PC-9 (cell line): ENCODE measurements at regions not wholly inside any gene's neighbourhood (a gene's known extent, or its start where the extent isn't known, plus 50 kb on each side); places are given as distances from the start of the nearest gene placed in this dataset.

Experiments
- BruUV-seq: library from RNA; stranded (reverse); fragments of 400-500 nt; replicated peaks from 2 replicates; lab custom pipeline; 2021; lab: Mats Ljungman, UMichigan
- CTCF ChIA-PET: fragments of 300-600 bp; sonication (Branson Sonifier 250); formaldehyde crosslinking; loops from one replicate; lab custom pipeline; 2022; ENCODE audit warnings: antibody characterized with exemption; lab: Charles Lee
- POLR2A ChIA-PET: fragments of 300-600 bp; sonication (Branson Sonifier 250); formaldehyde crosslinking; loops from one replicate; lab custom pipeline; 2022; ENCODE audit warnings: antibody characterized with exemption; ENCODE audit not compliant: unreplicated experiment; lab: Charles Lee
- DNase-seq, 2 experiments: peaks; one replicate each; pipeline versions ENCODE4 v3.0.0 to v3.0.0-alpha.2; 2015 to 2022; ENCODE audit warnings: mixed read lengths in 1 of 2
- H2AFZ ChIP-seq: fragments of 200-600 bp; sonication (generic); 2 replicates; pipeline ENCODE4 v1.8.1; 2017; ENCODE audit warnings: antibody characterized with exemption
- H3F3A ChIP-seq: fragments of 200-600 bp; sonication (generic); 2 replicates; pipeline ENCODE4 v1.8.1; 2017; ENCODE audit warnings: antibody characterized with exemption, mild to moderate bottlenecking, low read depth; ENCODE audit not compliant: insufficient read depth
- H3K27ac ChIP-seq: fragments of 200-600 bp; sonication (generic); 2 replicates; pipeline ENCODE4 v1.6.1; 2016; ENCODE audit warnings: mixed run types
- H3K27me3 ChIP-seq: fragments of 200-600 bp; sonication (generic); 2 replicates; pipeline ENCODE4 v1.6.1; 2016; ENCODE audit warnings: low read depth, mixed run types; ENCODE audit not compliant: insufficient read depth
- H3K36me3 ChIP-seq: fragments of 200-600 bp; sonication (generic); 2 replicates; pipeline ENCODE4 v1.6.1; 2016; ENCODE audit warnings: low read depth, mixed run types
- H3K4me1 ChIP-seq: fragments of 200-600 bp; sonication (generic); replicated peaks from 2 replicates; pipeline ENCODE4 v1.6.1; 2016; ENCODE audit warnings: mixed run types; ENCODE audit not compliant: insufficient read depth
- H3K4me2 ChIP-seq: fragments of 200-600 bp; sonication (generic); 2 replicates; pipeline ENCODE4 v1.6.1; 2017; ENCODE audit warnings: mixed run types
- H3K4me3 ChIP-seq: fragments of 200-600 bp; sonication (generic); 2 replicates; pipeline ENCODE4 v1.6.1; 2016; ENCODE audit warnings: mixed run types
- H3K79me2 ChIP-seq: fragments of 200-600 bp; sonication (generic); 2 replicates; pipeline ENCODE4 v1.6.1; 2017; ENCODE audit warnings: low read depth, mixed run types
- H3K9me2 ChIP-seq: fragments of 200-600 bp; sonication (generic); 2 replicates; pipeline ENCODE4 v1.8.1; 2017; ENCODE audit warnings: mild to moderate bottlenecking; ENCODE audit not compliant: insufficient read depth
- H3K9me3 ChIP-seq: fragments of 200-600 bp; sonication (generic); 2 replicates; pipeline ENCODE4 v1.8.1; 2016; ENCODE audit warnings: low read depth; ENCODE audit not compliant: insufficient read depth
- H4K20me1 ChIP-seq: fragments of 200-600 bp; sonication (generic); 2 replicates; pipeline ENCODE4 v1.8.1; 2017; ENCODE audit not compliant: insufficient read depth
- CTCF ChIP-seq: fragments of 200-600 bp; sonication (generic); conservative IDR thresholded peaks from 2 replicates; pipeline ENCODE4 v1.6.1; 2017; ENCODE audit warnings: mixed run types, antibody characterized with exemption, mild to moderate bottlenecking, moderate library complexity
- EZH2 ChIP-seq: fragments of 200-600 bp; sonication (generic); IDR thresholded peaks from 2 replicates; pipeline ENCODE4 v1.8.0; 2017; ENCODE audit warnings: antibody characterized with exemption, low read depth
- intact Hi-C: fragments of 100-400 bp; cut with micrococcal nuclease; formaldehyde crosslinking; loops from one replicate; pipeline ENCODE4 v1.10.0; 2022; ENCODE audit not compliant: unreplicated experiment

GRCh38 chr4:97457253-97457652, 686.0 kb downstream of the STPG2 start:
- no peak overlapping the region for H3K4me3 ChIP-seq
- TF ChIP-seq CTCF: no peak
- no peak for TF ChIP-seq EZH2
- no peaks in the 10 kb centered on the region for H3K36me3 ChIP-seq
- H3K9me3 ChIP-seq: no peaks in the 10 kb centered on the region
- ChIA-PET CTCF (no interaction called here), POLR2A (no interaction called here)
- H4K20me1 ChIP-seq: no peaks in the 10 kb centered on the region
- no peaks in the 10 kb centered on the region for H3K9me2 ChIP-seq
- H3K4me2 ChIP-seq: no peak overlapping the region
- no peak for DNase-seq
- no peak overlapping the region for H3K27ac ChIP-seq
- H3K27me3 ChIP-seq: no peaks in the 10 kb centered on the region
- no peaks in the 10 kb centered on the region for H3K4me1 ChIP-seq
- no peak overlapping the region for H2AFZ ChIP-seq
- no TSS peak for BruUV-seq
- intact Hi-C loops: no loop called here
- no peaks in the 10 kb centered on the region for H3K79me2 ChIP-seq
- H3F3A ChIP-seq: no peaks in the 10 kb centered on the region

- Histone ChIP-seq H3F3A (no peaks in the 10 kb centered on the region), H3K4me1 (no peaks in the 10 kb centered on the region), H2AFZ (no peak overlapping the region), H3K79me2 (no peaks in the 10 kb centered on the region), H3K4me2 (no peak overlapping the region), H3K27ac (no peak overlapping the region), H3K36me3 (no peaks in the 10 kb centered on the region), H3K27me3 (no peaks in the 10 kb centered on the region), H3K9me3 (no peaks in the 10 kb centered on the region), H4K20me1 (no peaks in the 10 kb centered on the region), H3K9me2 (no peaks in the 10 kb centered on the region), H3K4me3 (no peak overlapping the region)
- TF ChIP-seq EZH2 (no peak), CTCF (no peak)
- ChIA-PET CTCF (no interaction called here), POLR2A (no interaction called here)
- no TSS peak for BruUV-seq
- DNase-seq: no peak
- intact Hi-C loops: no loop called here
These were observed 675.0 kb downstream of the STPG2 start for GRCh38 chr4:97468272-97468671.

- no peak overlapping the region for H2AFZ ChIP-seq
- no peaks in the 10 kb centered on the region for H3K36me3 ChIP-seq
- no peak overlapping the region for H3K27ac ChIP-seq
- H3K4me3 ChIP-seq: no peak overlapping the region
- no peaks in the 10 kb centered on the region for H3K27me3 ChIP-seq
- intact Hi-C loops: no loop called here
- no peaks in the 10 kb centered on the region for H3K79me2 ChIP-seq
- no peaks in the 10 kb centered on the region for H3K9me3 ChIP-seq
- BruUV-seq: no TSS peak
- ChIA-PET CTCF (no interaction called here), POLR2A (no interaction called here)
- H4K20me1 ChIP-seq: no peaks in the 10 kb centered on the region
- no peak for TF ChIP-seq EZH2
- TF ChIP-seq CTCF: no peak
- H3F3A ChIP-seq: no peaks in the 10 kb centered on the region
- DNase-seq: no peak
- no peak overlapping the region for H3K4me2 ChIP-seq
- H3K4me1 ChIP-seq: no peaks in the 10 kb centered on the region
- H3K9me2 ChIP-seq: no peaks in the 10 kb centered on the region; the same call in 1 of the 2 replicates
These were observed 667.7 kb downstream of the STPG2 start for GRCh38 chr4:97475621-97476020.
